K562 (cell line): ENCODE measurements at regions not wholly inside any gene's neighbourhood (a gene's known extent, or its start where the extent isn't known, plus 50 kb on each side); places are given as distances from the start of the nearest gene placed in this dataset.

Experiments
- ATAC-seq: fragments of 200-7000 bp; cut with Tn5 transposase; 3 replicates; pipeline ENCODE4 v1.9.1; 2020; ENCODE audit warnings: moderate library complexity
- BruUV-seq: library from RNA; stranded (reverse); fragments of 400-500 nt; replicated peaks from 2 replicates; lab custom pipeline; 2021; lab: Mats Ljungman, UMichigan
- CTCF ChIA-PET: fragments of 300-600 bp; formaldehyde crosslinking; extraction: SDS; loops from one replicate; lab custom pipeline; 2021; ENCODE audit warnings: low intra/inter-chr PET ratio; lab: Yijun Ruan, JAX
- POLR2A ChIA-PET: fragments of 300-600, 350-650 bp; sonication (Branson Sonifier 250); formaldehyde crosslinking; extraction: SDS; loops from one replicate; lab custom pipeline; 2021; ENCODE audit warnings: antibody characterized with exemption, inconsistent platforms; lab: Yijun Ruan, JAX
- DNase-seq, 4 experiments: peaks; one replicate each; pipeline versions ENCODE4 v3.0.0 to v3.0.0-alpha.2; 2011 to 2018; ENCODE audit warnings: low spot score in 3 of 4, mixed read lengths in 3 of 4; ENCODE audit errors: extremely low read depth in 1 of 4
- FAIRE-seq: peaks from 2 replicates; lab custom pipeline; 2011; peaks lifted over from hg19 to GRCh38; lab: Jason Lieb, UNC
- H2AFZ ChIP-seq: 2 replicates; pipeline ENCODE4 v1.6.0; 2011; ENCODE audit warnings: low read depth, low read length, control low read depth, inconsistent platforms
- H3K27ac ChIP-seq: fragments of 200-600 bp; 3 replicates; pipeline ENCODE4 v1.8.0; 2011; ENCODE audit warnings: low read depth, mild to moderate bottlenecking, control low read depth, inconsistent platforms, low read length, moderate library complexity, mixed read lengths; ENCODE audit errors: extremely low read depth
- H3K27me3 ChIP-seq, 2 experiments: fragments of 300-600 bp in 1 of 2; 2 replicates in 1 of 2; 3 replicates in 1 of 2; pipeline versions ENCODE4 v1.6.0 to v1.8.0; 2011; ENCODE audit warnings: inconsistent platforms in 2 of 2, low read length in 2 of 2, mild to moderate bottlenecking in 1 of 2, mixed read lengths in 1 of 2, moderate library complexity in 1 of 2; ENCODE audit not compliant: control insufficient read depth in 2 of 2, insufficient read depth in 2 of 2
- H3K36me3 ChIP-seq: fragments of 300-600 bp; 3 replicates; pipeline ENCODE4 v1.8.0; 2011; ENCODE audit warnings: mild to moderate bottlenecking, low read length, inconsistent platforms; ENCODE audit not compliant: control insufficient read depth, insufficient read depth
- H3K4me1 ChIP-seq, 2 experiments: fragments of 200-600 bp in 1 of 2; replicated peaks in 1 of 2; 2 replicates in 1 of 2; 3 replicates in 1 of 2; pipeline versions ENCODE4 v1.5.1 to v1.8.0; 2011; ENCODE audit warnings: inconsistent platforms in 2 of 2, low read length in 2 of 2, mild to moderate bottlenecking in 1 of 2, mixed read lengths in 1 of 2, moderate library complexity in 1 of 2; ENCODE audit not compliant: control insufficient read depth in 2 of 2, insufficient read depth in 2 of 2
- H3K4me2 ChIP-seq: 2 replicates; pipeline ENCODE4 v1.6.1; 2011; ENCODE audit warnings: low read length, control low read depth, inconsistent platforms, mixed read lengths; ENCODE audit not compliant: insufficient read depth
- H3K4me3 ChIP-seq: fragments of 200-600 bp; sonication (generic), shearing (Covaris generic); 2 replicates; pipeline ENCODE4 v1.5.1; 2016; ENCODE audit warnings: control low read depth, inconsistent platforms
- H3K79me2 ChIP-seq: fragments of 200-600 bp; 3 replicates; pipeline ENCODE4 v1.8.0; 2011; ENCODE audit warnings: low read length, inconsistent platforms; ENCODE audit not compliant: control insufficient read depth, insufficient read depth
- H3K9ac ChIP-seq, 2 experiments: 2 replicates each; pipeline versions ENCODE4 v1.6.0 to v1.6.1; 2011; ENCODE audit warnings: low read depth in 2 of 2, low read length in 2 of 2, control low read depth in 1 of 2, inconsistent platforms in 1 of 2, mild to moderate bottlenecking in 1 of 2, mixed read lengths in 1 of 2; ENCODE audit not compliant: insufficient read depth in 1 of 2
- H3K9me1 ChIP-seq: one replicate; pipeline ENCODE4 v1.6.0; 2011; ENCODE audit warnings: inconsistent platforms, mild to moderate bottlenecking, low read length, moderate library complexity; ENCODE audit not compliant: control insufficient read depth, insufficient read depth
- H3K9me3 ChIP-seq: replicated peaks from 2 replicates; pipeline ENCODE4 v1.5.1; 2011; ENCODE audit warnings: low read depth, low read length, inconsistent platforms; ENCODE audit not compliant: control insufficient read depth, insufficient read depth
- H4K20me1 ChIP-seq: replicated peaks from 2 replicates; pipeline ENCODE4 v1.6.1; 2011; ENCODE audit warnings: low read length, inconsistent platforms, mixed read lengths; ENCODE audit not compliant: control insufficient read depth, insufficient read depth
- CBFA2T3 ChIP-seq: fragments of 450-650 bp; IDR thresholded peaks from 2 replicates; pipeline ENCODE4 v1.6.1; 2017
- CHD2 ChIP-seq: IDR thresholded peaks from 2 replicates; pipeline ENCODE4 v1.6.1; 2011; ENCODE audit warnings: low read depth, low read length
- ESRRA ChIP-seq: fragments of 450-650 bp; IDR thresholded peaks from 2 replicates; pipeline ENCODE4 v1.6.1; 2014; ENCODE audit warnings: low read depth, mild to moderate bottlenecking, moderate library complexity, borderline replicate concordance
- FIP1L1 ChIP-seq: fragments of 200-400 bp; formaldehyde crosslinking; IDR thresholded peaks from 2 replicates; pipeline ENCODE4 v1.6.1; 2018; ENCODE audit warnings: mild to moderate bottlenecking, low read depth, low read length; ENCODE audit not compliant: poor library complexity, severe bottlenecking
- HBP1 ChIP-seq: fragments of 450-650 bp; formaldehyde crosslinking; IDR thresholded peaks from 2 replicates; pipeline ENCODE4 v1.4.0; 2022; ENCODE audit warnings: missing genetic modification characterization
- HMGN3 ChIP-seq: IDR thresholded peaks from 2 replicates; pipeline ENCODE4 v1.6.1; 2011; ENCODE audit warnings: borderline replicate concordance, low read depth, mild to moderate bottlenecking, mixed read lengths, low read length; ENCODE audit not compliant: insufficient read length; ENCODE audit errors: extremely low read depth
- HOXB6 ChIP-seq: fragments of 250-450 bp; sonication (Bioruptor Pico); IDR thresholded peaks from 2 replicates; pipeline ENCODE4 v1.5.1; 2022; ENCODE audit warnings: mild to moderate bottlenecking, borderline replicate concordance
- MYBL2 ChIP-seq, 2 experiments: fragments of 450-650 bp in 1 of 2; sonication (generic) in 1 of 2; formaldehyde crosslinking in 1 of 2; IDR thresholded peaks; 2 replicates each; pipeline versions ENCODE4 v1.6.1 to v1.8.1; 2017 to 2022; ENCODE audit warnings: borderline replicate concordance in 1 of 2, inconsistent platforms in 1 of 2, low read depth in 1 of 2, mild to moderate bottlenecking in 1 of 2, missing genetic modification reagents in 1 of 2, moderate library complexity in 1 of 2
- POLR2A ChIP-seq: fragments of 450-650 bp; conservative IDR thresholded peaks from 2 replicates; pipeline ENCODE4 v1.6.1; 2016
- SMARCB1 ChIP-seq: IDR thresholded peaks from 2 replicates; pipeline ENCODE4 v1.6.1; 2011; ENCODE audit warnings: improper control_type of control experiment, low read depth; ENCODE audit not compliant: insufficient read length
- TEAD4 ChIP-seq, 2 experiments: sonication (generic) in 1 of 2; formaldehyde crosslinking in 1 of 2; IDR thresholded peaks; 2 replicates each; pipeline versions ENCODE4 v1.6.1 to v1.8.0; 2012 to 2022; ENCODE audit warnings: borderline replicate concordance in 1 of 2, inconsistent platforms in 1 of 2, low read length in 1 of 2, mild to moderate bottlenecking in 1 of 2, missing genetic modification reagents in 1 of 2
- ZC3H11A ChIP-seq: IDR thresholded peaks from 2 replicates; pipeline ENCODE4 v1.6.1; 2012; ENCODE audit warnings: low read depth, low read length, improper control_type of control experiment
- ZNF239 ChIP-seq: fragments of 250-450 bp; sonication (Bioruptor Pico); IDR thresholded peaks from 2 replicates; pipeline ENCODE4 v1.4.0; 2020; ENCODE audit warnings: mild to moderate bottlenecking
- ZNF41 ChIP-seq: fragments of 250-450 bp; sonication (Bioruptor Pico); conservative IDR thresholded peaks from 2 replicates; pipeline ENCODE4 v1.4.0; 2020; ENCODE audit warnings: mild to moderate bottlenecking
- ZNF780A ChIP-seq: fragments of 250-450 bp; sonication (Bioruptor Pico); IDR thresholded peaks from 2 replicates; pipeline ENCODE4 v1.5.0; 2021; ENCODE audit warnings: mild to moderate bottlenecking
- WGBS: fragments of 100-300 bp; shearing (Covaris generic); methylation state at CpG from one replicate; pipeline ENCODE4 v1.1.6; 2016; ENCODE audit warnings: low coverage, mixed read lengths; ENCODE audit not compliant: insufficient coverage; ENCODE audit errors: missing lambda C conversion rate; 5-methylcytosine and 5-hydroxymethylcytosine counted together
- in situ Hi-C: fragments of 300-500 bp; cut with MboI; formaldehyde crosslinking; loops from 4 replicates; pipeline ENCODE4 v1.15.0; 2018; ENCODE audit warnings: inconsistent platforms, mixed read lengths
- intact Hi-C: fragments of 100-400 bp; cut with micrococcal nuclease; formaldehyde crosslinking; loops from 2 replicates; pipeline ENCODE4 v1.14.2; 2022
- TF ChIP-seq, protein P1 (sequence below): fragments of 250-450 bp; sonication (Bioruptor Pico); IDR thresholded peaks from 2 replicates; pipeline ENCODE4 v1.5.0; 2022; ENCODE audit warnings: mild to moderate bottlenecking
- TF ChIP-seq, protein P2 (sequence below), 3 experiments: fragments of 200-800 bp in 1 of 3; sonication (Bioruptor generic) in 1 of 3; sonication (generic) in 1 of 3; formaldehyde crosslinking in 1 of 3; IDR thresholded peaks; 2 replicates each; pipeline versions ENCODE4 v1.6.1 to v1.8.0; 2016 to 2022; ENCODE audit warnings: mild to moderate bottlenecking in 2 of 3, missing compliant biosample characterization in 2 of 3, missing genetic modification characterization in 2 of 3, missing genetic modification reagents in 1 of 3

DNA sequence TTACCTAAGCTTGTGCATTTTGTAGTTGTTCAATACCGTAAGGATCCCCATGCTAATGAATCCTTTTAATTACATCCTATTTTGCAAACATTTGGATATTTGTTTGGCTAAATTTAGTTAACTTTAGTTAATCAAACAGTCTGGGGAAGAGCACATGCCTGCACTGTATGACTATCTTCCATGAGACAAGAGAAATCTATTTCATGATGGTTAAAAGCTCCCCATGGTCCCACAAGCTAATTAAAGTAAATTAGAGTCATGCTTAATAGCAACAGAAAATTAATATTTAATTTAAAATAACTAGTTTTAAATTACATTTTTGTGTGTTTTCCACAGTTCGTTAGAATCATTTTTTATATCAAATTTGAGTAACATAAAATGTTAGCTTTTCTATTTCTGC, 95.4 kb upstream of the S1PR1 start:
- FAIRE-seq: no peak
- in situ Hi-C loops: no loop called here
- H3K9me1 ChIP-seq: no peaks in the 10 kb centered on the region
- WGBS: 57% methylated on average over 2 of the region's 2 CpGs
- intact Hi-C loops: no loop called here
- ChIA-PET CTCF (no interaction called here), POLR2A (interaction anchor here (1.0 kb wide), 1 partner anchor 10 kb away, joined by 3 read pairs; no protein-coding TSS in a partner anchor)
- no peak overlapping the region for H3K4me2 ChIP-seq
- no peaks in the 10 kb centered on the region for H3K79me2 ChIP-seq
- no peaks in the 10 kb centered on the region for H3K36me3 ChIP-seq
- H3K4me3 ChIP-seq: no peak overlapping the region
- H2AFZ ChIP-seq: no peak overlapping the region
- no peaks in the 10 kb centered on the region for H3K9me3 ChIP-seq
- no TSS peak for BruUV-seq
- TF ChIP-seq POLR2A: no peak
- no peak for TF ChIP-seq ZNF41
- TF ChIP-seq HOXB6: no peak
- no peak for TF ChIP-seq CBFA2T3
- TF ChIP-seq CHD2: no peak
- TF ChIP-seq, protein P1, sequence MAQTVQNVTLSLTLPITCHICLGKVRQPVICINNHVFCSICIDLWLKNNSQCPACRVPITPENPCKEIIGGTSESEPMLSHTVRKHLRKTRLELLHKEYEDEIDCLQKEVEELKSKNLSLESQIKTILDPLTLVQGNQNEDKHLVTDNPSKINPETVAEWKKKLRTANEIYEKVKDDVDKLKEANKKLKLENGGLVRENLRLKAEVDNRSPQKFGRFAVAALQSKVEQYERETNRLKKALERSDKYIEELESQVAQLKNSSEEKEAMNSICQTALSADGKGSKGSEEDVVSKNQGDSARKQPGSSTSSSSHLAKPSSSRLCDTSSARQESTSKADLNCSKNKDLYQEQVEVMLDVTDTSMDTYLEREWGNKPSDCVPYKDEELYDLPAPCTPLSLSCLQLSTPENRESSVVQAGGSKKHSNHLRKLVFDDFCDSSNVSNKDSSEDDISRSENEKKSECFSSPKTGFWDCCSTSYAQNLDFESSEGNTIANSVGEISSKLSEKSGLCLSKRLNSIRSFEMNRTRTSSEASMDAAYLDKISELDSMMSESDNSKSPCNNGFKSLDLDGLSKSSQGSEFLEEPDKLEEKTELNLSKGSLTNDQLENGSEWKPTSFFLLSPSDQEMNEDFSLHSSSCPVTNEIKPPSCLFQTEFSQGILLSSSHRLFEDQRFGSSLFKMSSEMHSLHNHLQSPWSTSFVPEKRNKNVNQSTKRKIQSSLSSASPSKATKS (CRISPR knock-in tag): no peak
- no peak for TF ChIP-seq HMGN3
- TF ChIP-seq TEAD4 (IDR thresholded peaks at IDR 0.05; ENCODE audit: low read length): no peak
- TF ChIP-seq TEAD4 (CRISPR knock-in tag; IDR thresholded peaks at IDR 0.05; ENCODE audit: borderline replicate concordance): no peak
- TF ChIP-seq ESRRA: no peak
- no peak for TF ChIP-seq HBP1 (CRISPR knock-in tag)
- no peak for TF ChIP-seq ZC3H11A
- TF ChIP-seq, protein P2, sequence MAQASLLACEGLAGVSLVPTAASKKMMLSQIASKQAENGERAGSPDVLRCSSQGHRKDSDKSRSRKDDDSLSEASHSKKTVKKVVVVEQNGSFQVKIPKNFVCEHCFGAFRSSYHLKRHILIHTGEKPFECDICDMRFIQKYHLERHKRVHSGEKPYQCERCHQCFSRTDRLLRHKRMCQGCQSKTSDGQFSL (CRISPR knock-in tag; IDR thresholded peaks at IDR 0.05): no peak
- TF ChIP-seq, protein P2 (tag; IDR thresholded peaks at IDR 0.05): no peak
- no peak for TF ChIP-seq ZNF780A (CRISPR knock-in tag)
- no peak for TF ChIP-seq SMARCB1
- TF ChIP-seq MYBL2 (IDR thresholded peaks at IDR 0.05; ENCODE audit: low read depth): no peak
- TF ChIP-seq MYBL2 (CRISPR knock-in tag; IDR thresholded peaks at IDR 0.05; ENCODE audit: borderline replicate concordance): no peak
- no peak for TF ChIP-seq FIP1L1
- TF ChIP-seq ZNF239 (CRISPR knock-in tag): no peak
- TF ChIP-seq, all 486 proteins: peak for 0
- no peak overlapping the region for H3K27ac ChIP-seq
- ATAC-seq (no peak), DNase-seq (no peak)
- H3K9ac ChIP-seq: no peak overlapping the region
- H4K20me1 ChIP-seq: no peaks in the 10 kb centered on the region
- no peaks in the 10 kb centered on the region for H3K27me3 ChIP-seq
- H3K4me1 ChIP-seq: peaks cover 0 to 13% of the 10 kb centered on the region in 2 experiments; a peak in 3 of 5 replicates
